ENCODE measurements at regions not wholly inside any gene's neighbourhood (a gene's known extent, or its start where the extent isn't known, plus 50 kb on each side); places are given as distances from the start of the nearest gene placed in this dataset.

DNA sequence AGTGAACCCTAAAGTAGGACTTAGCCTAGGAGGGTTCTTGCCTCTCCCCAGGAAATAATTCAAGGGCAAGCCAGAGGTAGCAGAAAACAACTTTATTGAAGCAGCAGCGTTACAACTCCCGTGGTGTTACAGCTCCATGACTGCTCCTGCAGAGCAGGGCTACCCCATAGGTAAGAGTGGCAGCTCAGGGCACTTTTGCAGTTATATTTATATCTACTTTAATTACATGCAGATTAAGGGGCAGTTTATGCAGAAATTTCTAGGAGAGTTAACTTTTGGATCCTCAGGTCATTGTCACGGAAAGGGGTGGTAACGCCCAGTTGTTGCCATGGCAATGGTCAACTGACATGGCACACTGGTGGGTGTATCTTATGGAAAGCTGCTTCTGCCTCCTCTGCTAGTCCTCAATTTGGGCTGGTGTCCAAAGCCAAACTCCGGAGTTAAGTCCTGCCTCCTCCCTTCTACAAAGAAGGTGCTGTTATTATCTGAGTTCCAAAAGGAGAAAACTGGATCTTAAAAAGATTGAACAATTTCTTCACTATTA is 1413.0 kb downstream of the DSC3 start:
- DNase-seq, result no peak

DNA sequence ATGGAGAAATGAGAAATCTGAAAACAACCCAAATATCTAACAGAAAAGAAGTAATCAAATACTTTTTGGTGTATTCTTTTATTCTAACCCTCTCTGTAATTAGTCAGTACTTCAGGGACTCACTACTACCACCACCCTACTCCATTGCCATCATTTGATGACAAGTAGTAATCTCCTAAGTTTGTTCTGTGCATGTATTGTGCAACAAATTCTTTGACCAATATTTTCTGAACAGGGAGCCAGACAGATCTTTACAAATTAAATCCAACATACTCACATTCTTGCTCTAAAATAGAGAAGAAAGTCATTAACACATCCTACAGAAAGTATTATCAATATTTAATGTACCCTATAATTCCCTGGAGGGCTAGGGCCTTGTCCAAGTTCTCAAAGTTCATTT is 1416.4 kb downstream of the DSC3 start:
- no peak for DNase-seq

DNA sequence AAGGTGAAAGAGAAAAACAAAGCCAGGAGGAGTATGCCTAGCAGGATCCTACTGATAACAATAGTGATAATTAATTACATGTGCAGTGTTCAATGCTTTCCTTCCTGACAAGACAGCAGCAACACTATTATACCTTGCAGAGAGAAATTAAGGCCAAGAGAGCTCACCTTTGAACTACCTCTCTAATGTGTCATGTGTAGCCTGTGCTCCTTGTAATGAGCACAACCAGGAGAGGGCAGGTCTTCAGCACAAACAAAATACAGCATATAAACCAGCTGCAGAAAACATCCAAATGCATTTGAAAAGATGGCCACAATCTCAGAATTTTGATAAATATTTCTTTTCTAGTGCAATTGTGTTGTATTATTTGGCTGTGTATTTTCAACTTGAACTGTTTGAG is 1425.7 kb downstream of the DSC3 start:
- DNase-seq, result no peak

- no peak for DNase-seq
These were observed 1432.1 kb upstream of the CDH2 start for GRCh38 chr18:29608982-29609381.

DNA sequence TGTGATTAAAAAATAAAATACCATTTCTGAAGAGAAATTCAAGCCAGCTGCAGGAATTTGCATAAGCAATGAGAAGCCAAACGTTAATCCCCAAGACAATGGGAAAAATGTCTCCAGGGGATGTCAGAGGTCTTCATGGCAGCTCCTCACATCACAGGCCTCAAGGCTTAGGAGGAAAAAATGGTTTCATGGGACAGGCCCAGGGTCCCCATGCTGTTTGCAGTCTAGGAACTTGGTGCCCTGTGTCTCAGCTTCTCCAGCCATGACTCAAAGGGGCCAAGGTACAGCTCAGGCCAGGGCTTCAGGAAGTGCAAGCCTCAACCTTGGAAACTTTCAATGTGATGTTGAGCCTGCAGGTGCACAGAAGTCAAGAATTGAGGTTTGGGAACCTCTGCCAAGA is 1428.4 kb upstream of the CDH2 start:
- no peak for DNase-seq

DNA sequence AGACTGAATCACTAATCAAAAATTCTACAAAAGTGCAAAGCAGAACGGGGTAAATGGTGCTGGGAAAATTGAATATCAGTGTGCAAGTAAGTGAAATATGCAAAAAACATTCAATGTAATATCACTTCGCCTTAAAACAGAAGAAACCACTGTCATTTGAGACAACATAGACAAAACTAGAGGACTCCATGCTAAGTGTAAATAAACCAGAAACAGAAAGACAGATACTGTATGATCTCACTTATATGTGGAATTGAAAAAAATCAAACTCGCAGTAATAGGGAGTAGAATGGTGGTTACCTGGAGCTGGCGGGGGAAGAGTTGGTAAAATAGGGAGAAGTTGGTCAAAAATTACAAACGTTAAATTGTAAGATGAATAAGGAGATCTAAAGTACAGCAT is 1420.0 kb upstream of the CDH2 start:
- no peak for DNase-seq

DNA sequence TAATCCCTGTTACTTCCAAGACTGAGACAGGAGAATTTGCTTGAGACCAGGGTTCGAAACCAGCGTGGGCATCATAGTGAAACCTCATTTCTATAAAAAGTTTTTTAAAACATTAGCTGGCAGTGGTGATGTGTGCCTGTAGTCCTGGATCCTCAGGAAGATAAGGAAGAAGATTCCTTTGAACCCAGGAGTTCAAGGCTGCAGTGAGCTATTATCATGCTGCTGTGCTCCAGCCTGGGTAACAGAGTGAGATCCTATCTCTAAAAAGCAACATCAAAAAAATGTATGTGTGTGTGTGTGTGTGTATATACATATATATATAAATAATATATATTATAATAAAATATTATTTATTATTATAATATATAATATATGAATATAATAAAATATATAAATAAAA is 1417.6 kb upstream of the CDH2 start:
- no peak for DNase-seq

DNA sequence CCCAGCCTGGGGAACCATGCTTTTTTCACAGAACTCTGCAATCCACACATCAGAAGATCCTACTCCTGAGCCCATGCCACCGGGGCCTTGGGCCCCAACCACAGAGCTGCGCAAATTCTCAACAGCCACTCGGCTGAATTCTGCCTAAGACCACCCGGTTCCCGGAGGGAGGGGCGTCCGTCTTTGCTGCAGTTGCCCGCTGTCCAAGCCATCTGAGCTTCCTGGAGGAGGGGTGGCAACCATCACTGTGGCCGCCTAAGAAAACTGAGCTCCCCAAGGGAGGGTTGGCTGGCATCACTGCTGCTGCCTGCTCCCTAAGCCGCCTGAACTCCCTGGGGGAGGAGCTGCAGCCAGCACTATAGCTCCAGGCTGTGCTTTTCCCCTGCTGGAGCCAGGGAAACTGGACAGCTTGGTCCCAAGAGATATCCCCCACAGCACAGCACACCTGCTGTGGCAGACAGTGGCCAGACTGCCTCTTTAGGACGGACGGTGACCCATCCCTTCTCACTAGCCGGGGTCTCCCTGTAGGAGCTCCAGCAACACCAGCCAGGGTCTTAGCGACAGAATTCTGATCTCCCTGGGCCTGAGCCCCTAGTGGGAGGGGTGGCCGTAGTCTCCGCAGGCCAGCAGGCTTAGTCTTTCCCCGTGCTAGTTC is 1411.6 kb upstream of the CDH2 start:
- no peak for DNase-seq

- no peak for DNase-seq
These were observed 1409.3 kb upstream of the CDH2 start for GRCh38 chr18:29586210-29586609.

DNA sequence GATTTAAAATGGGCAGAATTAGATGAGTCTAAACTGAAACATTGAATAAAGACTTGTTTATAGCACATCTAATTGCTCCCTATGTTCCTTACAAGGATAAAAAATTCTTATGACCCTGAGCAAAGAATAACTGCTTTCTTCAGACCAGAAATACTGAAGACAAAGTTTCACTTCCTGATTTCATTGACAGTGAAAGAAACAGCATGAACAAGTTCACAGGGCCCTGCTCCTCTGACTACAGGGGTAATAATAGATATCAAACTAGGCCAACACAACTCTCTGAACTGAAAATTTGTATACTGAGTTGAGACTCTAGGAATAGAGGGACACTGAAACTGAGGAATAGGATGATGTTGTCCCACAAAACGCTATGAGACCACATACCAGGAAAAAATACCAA is 1383.3 kb upstream of the CDH2 start:
- no peak for DNase-seq

DNA sequence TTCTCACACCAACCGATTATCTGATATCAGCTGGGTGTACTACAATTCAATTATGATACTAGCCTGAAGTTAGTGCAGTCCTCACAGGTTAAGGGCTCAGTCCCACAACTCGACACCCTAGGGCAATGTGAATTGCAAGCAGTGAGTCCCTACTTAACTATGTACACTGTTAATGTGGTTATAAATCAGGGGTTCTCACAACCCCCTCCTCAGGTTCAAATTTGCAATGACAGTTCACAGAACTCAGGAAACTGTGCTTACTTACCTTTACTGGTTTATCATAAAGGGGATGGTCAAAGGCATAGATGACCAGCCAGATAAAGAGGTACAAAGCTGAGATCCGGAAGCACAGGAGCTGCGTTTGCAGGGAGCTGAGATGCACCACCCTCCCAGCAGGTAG is 1379.1 kb upstream of the CDH2 start:
- no peak for DNase-seq

GRCh38 chr18:29549759-29550158 is 1372.8 kb upstream of the CDH2 start:
- no peak for DNase-seq

DNA sequence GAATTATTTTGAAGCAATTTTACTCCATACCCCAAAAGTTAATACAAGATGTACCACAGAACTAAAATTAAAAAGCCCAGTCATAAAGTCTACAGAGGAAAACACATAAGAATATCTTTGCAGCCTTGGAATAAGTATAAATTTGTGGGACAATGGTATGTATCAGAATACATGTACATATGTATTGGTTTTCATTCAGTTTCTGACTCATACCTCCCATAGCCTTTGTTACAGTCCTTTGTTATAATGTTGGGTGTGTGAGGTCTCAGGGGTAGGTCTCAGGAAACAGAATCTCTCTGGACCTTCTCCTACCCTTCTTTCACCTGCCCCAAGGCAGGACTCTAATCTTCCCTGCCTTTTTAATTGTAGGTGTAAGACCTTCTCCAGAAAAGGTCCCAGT is 1370.7 kb upstream of the CDH2 start:
- DNase-seq, result no peak

DNA sequence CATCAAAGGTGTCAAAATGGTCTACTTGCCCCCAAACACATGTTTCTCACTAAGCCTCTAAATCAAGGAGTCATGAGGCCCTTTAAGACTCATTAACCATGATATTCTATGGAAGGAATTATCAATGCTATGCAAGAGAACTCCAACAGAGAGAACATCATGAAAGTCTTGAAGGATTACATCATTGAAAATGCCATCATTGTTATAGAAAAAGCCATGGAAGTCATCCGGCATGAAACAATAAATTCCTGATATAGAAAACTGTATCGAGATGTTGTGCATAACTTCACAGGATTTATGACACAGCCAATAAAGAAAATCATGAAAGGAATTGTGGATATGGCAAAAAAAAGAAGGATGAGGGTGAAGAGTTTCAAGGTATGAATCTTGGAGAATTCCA is 1363.6 kb upstream of the CDH2 start:
- no peak for DNase-seq

DNA sequence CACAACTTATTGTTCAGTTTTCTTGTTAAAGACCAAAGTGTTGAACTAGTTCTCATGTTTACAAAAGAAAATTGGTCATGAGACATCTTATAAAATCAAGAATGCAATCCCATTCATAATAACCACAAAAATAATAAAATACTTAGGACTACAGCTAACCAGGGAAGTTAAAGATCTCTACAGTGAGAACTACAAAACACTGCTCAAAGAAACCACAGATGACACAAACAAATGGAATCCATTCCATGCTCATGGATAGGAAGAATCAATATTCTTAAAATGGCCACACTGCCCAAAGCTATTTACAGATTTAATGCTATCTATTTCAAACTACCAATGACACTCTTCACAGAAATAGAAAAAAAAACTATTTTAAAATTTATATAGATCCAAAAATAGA is 1354.8 kb upstream of the CDH2 start:
- no peak for DNase-seq

DNA sequence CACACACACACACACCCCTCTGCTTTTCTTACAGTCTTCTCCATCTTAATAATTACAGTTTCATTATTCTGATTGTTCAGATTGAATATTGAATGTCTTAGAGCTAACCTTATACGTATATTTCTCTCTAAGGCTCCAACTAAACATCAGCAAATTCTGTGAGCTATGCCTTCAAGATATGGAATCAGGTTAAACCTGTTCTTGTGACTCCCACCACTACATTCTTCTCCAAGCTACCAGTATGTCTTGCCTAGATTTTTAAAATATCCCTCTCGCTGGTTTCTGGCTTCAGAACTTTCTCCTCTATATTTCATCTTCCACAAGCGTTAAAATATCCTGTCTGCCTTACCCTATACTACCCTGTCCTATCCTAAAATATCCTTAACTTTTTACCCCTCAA is 1346.4 kb upstream of the CDH2 start:
- no peak for DNase-seq

- no peak for DNase-seq
These were observed 1335.8 kb upstream of the CDH2 start for GRCh38 chr18:29512761-29513160.

DNA sequence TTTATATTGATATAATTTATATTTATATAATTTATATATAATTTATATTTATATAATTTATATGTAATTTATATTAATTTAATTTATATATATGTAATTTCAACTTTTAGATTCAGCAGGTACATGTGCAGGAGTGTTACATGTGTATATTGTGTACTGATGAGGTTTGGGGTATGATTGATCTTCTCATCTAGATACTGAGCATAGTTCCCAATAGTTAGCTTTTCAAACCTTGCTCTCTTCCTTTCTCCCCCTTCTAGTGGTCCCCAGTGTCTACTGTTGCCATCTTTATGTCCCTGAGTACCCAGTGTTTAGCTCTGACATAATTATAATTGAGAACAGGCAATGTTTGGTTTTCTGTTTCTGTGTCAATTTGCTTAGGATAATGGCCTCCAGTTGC is 1335.3 kb upstream of the CDH2 start:
- no peak for DNase-seq

GRCh38 chr18:29501952-29502351 is 1325.0 kb upstream of the CDH2 start:
- DNase-seq, result no peak

DNA sequence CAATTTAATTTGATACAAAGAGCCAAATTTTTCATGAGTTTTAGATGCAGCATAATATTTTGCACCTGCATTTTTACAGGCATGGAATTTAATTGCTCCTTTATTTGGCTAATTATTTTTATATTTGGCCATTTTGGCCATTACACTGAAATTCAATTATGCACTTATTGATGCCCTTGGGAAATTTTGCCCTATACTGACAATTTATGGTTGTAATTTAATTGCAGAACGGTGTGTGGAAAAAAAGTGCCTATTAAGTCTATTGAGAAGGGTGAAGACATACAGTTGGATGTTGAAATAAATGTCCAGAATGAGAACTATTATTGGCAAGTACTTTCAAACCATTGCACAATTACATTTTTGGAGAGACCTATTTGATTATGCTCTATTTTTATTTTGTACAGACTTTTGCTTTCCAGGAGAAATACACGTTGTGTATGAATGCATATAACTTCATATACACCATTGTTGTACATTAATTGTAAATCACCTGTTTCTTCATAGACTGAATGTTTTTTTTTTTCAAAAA is 1319.3 kb upstream of the CDH2 start:
- DNase-seq, result no peak

DNA sequence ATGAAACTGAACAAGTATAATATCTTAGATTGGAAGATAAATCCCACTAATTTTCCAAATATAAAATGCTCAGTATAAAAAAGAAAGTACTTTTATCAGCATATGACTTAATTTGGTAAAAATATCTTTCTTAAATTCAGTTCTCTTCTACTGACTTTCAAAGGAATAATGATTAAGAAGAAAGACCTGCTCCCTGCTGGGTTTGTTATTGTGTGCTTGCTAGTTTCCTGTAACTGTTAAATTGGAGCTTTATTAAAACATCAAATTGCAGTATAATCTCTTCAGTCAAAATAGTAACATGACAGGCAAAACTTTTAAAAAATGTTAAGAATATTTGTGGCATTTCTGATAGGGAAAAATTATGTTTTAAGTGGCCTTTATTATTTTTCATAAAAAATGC is 1317.4 kb upstream of the CDH2 start:
- DNase-seq, result no peak

DNA sequence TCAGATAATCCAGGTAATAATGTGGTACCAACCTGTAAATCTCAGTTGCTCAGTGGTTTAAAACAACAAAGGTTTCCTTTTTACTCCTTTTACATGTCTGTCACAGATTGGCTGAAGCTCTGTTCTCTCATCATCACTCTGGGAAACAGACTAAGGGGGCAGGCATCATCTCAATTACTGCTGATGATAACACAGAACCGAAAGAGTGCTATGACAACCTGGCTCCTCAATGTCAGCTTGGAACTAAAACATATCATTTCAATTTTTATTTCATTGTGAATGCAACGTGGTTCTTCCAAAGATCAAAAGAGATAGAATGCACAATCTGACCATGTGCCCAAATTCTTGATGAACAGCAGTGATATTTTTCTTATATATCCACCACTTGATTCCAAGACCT is 1315.0 kb upstream of the CDH2 start:
- DNase-seq, result no peak

- no peak for DNase-seq
These were observed 1311.7 kb upstream of the CDH2 start for GRCh38 chr18:29488617-29489016.

DNA sequence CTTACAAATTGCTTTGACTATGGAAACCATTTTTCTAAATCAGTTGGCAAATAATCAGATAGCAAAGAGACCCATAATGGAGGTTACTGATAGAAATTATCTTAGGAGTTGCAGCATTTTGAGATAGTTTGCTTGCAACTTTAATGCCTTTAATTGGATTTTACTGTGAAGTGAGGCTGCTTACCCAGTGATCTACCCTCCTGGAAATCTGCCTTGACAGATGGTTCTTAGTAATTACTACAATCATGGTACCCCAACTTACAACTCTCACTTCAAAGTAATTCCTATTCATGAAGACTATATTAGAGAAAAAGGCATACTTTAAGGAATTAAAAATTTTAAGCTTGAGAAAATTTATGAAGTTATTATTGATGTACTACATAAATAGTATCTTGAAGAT is 1288.6 kb upstream of the CDH2 start:
- no peak for DNase-seq

DNA sequence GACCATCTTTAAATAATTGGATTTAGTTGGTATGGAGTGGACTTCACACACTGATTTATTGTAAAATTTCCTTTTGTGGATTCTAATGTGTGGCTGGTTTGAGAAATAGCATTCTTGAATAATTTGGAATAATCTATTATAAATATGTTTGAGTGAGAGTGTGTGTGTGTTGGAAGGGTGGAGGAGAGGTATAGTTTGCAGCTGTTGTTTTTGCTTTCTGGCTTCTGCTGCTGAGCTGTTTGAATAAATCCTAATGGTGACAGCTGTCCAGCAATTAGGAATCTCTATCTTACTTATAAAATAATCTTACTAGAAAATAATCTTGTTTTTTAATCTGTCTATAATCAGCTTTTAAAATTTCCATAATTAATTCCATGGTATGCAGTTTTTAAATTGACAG is 1283.0 kb upstream of the CDH2 start:
- DNase-seq, result no peak

Data from activated CD4-positive, alpha-beta T cell treated with anti-CD3 and anti-CD28 coated beads, Interleukin-2, amount 50 U/mL, for 16 hours (primary cell).